Left forelimb (tissue), 1 donor: ENCODE measurements at regions not wholly inside any gene's neighbourhood (a gene's known extent, or its start where the extent isn't known, plus 50 kb on each side); places are given as distances from the start of the nearest gene placed in this dataset.
"Not testable (repeated sequence)": the region's sequence is repeated elsewhere in the genome, so short reads cannot be mapped to it uniquely, and the experiment has no call there.

Experiments
- DNase-seq: peaks from one replicate; pipeline ENCODE4 v3.0.0-alpha.2; 2018; ENCODE audit warnings: low spot score

DNA sequence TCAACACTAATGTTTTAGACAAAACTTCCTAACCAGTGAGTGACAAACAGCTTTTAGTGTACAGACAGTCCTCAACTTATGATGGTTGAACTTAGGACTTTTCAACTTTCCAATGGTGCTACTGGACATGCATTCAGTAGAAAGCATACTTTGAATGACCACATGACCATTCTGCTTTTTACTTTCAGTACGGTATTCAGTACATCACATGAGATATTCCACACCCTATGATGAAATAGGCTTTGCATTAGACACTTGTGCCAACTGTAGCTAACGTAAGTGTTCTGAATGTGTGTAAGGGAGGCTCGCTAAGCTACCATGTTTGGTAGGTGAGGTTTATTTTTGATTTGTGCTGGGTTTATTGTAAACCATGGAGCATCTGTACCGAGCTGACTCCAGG is 113.7 kb downstream of the WNT7A start:
- DNase-seq = no peak

DNA sequence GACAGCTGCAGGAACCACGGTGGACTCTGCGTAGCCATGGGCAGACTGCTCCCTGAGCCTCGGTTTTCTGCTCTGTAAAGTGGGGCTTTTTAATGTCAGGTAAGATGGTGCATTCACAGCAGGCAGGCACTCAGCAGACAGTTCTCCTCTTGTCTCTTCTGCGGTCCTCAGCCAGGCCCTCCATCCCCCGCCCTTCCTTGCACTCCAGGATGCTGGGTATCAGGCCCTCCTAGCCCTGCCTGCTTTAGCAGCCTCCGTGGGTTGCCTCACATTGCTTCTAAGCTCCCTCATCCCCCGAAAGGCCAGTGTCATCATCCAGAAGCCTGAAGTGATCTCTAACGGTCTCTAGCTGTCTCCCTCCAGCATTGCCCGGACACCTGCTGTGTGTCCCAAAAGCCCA is 115.7 kb downstream of the WNT7A start:
- no peak for DNase-seq

DNA sequence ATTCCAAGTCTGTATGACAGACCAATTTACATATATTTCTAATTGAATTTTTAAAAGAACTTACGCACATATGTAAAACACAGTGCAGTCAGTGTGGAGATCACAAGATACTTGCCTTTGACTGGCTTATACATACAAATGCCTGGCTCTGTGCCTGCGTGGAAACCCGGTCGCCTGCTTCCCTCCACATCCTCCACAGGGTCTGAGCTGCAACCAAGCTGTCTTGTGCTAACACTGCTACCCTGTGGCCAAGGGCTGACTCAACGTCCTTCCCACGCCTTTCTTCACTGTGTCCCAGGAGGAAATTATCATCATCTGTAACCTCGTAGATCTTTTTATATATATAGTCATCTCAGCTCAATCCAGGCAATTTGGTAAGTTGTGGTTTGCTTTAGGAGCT is 117.0 kb downstream of the WNT7A start:
- no peak for DNase-seq

DNA sequence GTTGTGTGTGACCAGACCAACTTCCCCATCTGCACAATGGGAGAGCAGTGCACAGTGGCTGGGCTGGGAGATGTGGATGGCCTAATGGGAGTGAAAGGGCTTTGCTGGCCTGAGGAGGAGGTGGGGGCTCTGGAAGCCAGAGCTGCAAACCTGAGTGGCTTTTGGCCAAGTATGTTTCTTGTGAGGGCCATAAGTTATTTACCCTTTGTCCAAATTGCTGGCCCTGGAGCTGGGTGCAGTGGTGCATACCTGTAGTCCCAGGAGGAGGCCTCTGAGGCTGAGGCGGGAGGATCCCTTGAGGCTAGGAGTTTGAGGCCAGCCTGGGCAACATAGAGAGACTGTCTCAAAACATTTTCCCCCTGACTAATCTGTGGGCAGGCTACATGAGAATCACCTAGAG is 129.1 kb downstream of the WNT7A start:
- no peak for DNase-seq

DNA sequence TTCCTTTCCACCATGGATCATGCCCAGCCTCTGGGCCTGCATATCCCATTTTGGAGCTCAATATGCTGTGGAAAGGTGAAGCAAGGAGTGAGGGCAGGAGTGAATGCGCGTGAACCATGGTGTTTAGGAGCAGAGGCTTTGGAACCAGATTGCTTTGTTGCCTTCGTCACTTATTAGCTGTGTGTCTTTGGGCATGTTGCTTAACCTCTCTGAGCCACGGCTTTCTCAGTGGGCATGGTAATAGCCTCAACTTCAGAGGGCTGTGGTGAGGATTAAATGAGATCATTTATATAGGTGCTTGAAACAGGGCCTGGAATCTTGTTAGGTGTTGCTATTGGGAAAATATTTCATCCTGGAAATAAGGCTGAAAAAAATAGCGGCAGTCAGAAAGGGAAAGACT is 129.7 kb downstream of the WNT7A start:
- DNase-seq = no peak

DNA sequence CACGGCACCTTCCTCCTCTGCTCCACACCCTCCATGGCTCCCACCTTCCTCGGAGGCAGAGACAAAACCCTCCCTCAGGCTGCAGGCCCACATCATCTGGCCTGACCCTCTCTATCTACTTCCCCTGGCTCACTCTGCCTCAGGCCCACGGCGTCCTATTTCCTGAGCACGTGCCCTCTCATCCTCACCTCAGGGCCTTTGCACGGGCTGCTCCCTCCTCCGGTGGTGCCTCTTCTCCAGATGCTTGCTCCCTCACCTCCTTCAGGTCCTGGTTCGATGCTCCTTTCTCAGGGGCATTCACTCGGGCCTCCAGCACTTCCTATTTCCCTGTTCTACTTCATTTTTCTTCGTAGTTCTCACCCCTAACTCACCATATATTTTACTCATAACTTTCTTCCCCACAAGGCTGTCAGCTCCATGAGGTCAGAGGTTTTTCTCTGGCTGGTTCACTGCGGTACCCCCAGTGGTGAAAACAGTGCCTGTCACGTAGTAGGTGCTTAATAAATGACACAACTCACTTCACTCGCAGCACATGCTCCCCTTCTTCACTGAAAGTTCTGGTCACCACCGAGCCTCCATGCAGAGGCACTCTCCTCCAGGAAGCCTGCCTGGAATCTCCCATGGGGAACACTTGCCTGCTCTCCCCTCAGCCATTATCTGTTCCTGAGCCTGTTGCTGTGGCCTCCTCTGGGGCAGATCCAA is 130.7 kb downstream of the WNT7A start:
- DNase-seq = no peak

DNA sequence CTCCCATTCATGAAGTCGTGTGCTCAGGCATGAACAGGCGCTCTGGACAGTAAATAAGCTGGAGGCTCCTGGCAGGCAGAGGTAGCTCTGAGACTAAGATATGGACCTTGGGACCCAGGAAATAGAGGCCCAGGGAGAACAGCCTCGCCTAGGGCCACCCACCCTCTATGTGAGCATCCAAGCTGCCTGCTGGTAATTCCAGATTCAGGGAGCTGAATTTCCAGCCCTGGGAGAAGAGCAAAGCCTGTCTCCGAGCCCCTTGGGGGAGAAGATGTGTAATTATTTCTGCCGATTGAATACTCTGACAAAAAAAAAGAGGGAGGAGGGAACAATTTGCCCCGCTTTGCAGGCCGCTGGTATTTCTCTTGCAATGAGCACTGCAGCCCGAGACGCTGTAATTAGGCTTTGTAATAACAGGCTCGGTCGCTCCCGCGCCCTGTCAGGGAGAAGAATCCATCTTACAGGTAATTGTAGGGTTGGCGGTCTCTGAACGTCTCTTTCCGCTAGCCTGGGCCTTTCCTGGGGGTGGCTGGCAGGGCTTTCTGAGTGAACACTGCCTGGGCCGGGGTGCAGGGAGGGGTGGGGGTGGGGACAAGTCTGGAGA is 131.5 kb downstream of the WNT7A start:
- DNase-seq = no peak

DNA sequence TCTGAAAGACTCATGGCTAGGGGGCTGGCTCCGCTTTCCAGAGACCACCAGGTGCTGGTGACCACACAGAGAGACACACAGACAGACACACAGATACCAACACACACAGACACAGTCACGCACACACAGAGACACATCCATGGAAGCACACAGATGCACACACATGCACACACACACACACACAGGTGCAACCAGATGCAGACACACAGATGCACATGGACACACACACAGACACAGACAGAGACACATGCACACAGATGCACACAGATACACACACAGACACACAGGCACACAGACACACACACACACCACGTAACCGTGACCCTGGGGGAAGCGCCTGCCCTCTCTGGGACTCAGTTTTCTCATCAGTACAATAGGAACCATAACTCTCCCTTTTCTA is 132.2 kb downstream of the WNT7A start:
- no peak for DNase-seq

DNA sequence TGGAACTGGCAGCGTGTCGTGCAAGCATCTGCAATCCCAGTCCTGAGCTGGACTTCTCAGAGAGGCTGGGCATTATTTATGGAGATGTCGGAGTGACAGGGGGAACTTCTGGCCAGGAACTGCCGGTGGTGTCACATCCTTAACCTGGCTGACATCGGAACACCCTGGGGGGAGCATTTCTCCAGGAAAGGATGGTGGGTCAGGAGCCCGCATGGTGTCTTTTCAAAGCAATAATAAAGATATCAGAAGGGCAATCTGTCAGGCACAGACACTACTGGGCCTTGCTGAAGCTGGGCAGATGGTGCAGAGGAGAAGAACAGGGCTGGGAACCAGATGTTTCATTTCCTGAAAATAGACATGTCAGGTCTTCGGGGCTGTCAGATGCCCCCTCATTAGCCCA is 133.5 kb downstream of the WNT7A start:
- no peak for DNase-seq

DNA sequence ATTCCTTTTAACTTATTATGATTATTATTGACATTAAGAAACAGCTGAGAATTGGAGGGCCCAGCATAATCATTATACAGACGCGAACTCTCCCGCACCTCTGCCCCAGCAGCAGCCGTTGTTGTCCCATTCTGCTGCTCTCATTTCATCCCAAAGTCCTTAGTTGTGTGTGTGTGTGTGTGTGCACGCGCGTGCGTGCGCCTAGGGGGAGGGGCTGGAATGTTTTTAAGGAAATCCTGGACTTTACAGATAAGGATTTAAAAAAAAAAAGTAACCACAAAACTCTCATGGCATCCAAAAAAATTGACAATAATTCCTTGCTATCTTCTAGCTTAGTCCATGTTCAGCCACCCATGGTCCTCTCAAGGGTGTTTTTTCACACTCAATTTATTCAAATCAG is 134.2 kb downstream of the WNT7A start:
- no peak for DNase-seq

DNA sequence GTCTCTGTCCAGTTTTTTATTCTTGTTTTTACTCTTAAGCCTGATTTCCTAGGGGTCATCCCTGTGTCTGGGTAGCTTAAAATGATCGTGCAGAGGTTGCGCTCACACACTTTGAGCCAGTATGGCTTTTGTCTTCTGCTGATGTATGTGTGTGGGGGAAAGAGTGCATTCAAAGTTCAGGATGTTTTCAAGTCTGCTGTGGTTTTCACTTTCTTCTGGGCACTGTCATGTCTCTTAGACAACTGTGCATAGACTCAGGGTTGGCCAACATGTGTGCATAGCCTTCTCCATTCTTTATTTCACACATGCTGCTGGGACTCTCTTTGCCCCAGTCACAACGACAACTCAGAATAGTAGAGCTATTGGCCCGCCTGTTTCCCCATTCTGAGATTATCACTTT is 139.1 kb downstream of the WNT7A start:
- no peak for DNase-seq

DNA sequence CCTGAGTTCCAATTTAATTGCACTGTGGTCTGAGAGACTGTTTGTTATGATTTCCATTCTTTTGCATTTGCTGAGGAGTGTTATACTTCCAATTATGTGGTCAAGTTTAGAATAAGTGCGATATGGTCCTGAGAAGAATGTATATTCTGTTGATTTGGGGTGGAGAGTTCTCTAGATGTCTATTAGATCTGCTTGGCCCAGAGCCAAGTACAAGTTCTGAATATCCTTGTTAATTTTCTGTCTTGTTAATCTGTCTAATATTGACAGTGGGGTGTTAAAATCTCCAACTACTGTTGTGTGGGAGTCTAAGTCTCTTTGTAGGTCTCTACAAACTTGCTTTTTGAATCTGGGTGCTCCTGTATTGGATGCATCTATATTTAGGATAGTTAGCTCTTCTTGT is 146.1 kb downstream of the WNT7A start:
- not testable (repeated sequence) for DNase-seq

DNA sequence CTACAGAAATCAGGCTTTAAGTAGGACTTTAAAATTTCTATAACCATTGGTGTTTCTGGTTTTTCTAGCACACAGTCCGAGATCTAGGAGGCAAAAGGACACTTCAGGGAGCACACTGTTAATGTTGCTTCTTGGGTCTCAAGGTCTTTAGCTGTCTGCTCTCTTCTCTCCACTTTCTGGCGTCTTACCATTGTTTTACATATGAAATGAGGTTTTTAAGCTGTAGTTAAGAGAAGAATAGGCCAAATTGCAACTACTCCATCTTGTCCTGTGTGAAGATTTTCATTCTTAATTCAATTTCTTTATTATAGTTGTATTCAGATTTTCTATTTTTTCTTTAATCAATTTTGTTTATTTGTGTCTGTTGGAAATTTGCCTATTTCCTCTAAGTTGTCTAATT is 151.4 kb downstream of the WNT7A start:
- DNase-seq = no peak

DNA sequence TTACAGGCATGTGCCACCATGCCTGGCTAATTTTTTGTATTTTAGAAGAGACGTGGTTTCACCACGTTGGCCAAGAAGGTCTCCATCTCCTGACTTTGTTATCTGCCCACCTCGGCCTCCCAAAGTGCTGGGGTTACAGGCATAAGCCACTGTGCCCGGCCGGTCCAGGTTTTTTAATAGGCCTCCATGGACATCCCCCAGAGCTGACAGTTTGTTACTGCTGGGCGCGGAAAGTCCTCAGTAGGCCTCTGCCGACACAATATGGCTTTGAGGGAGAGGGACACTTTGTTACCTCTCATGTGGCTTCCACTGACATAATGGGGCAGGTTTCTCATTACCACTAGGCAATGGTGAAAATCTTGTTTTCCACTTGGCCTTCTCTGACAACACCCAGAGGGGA is 152.0 kb downstream of the WNT7A start:
- DNase-seq = no peak

DNA sequence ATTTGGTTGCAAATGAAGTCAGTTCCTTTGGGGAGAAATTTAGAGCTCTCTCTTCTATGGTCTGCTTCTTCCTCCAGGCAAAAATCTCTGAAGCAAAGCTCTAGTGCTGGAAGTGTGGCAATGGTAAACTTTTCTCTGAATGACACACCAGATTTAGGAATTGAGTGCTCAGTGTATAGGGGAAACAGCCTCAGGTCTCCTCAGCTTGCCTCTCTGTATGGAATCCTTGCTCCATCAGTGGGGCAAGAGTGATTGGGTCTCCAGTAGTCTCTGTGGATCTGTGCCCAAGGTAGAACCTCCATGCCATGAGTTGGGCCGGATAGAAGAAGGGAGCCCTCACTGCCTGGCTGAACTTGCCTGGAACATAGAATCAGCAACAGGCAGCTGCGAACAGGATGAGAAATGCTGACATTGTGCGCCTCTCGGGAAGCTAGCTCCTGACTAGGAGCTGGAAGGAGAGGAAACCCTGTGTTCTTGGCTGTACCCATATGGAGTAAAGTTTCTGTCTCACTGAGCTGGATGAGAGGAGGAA is 156.1 kb downstream of the WNT7A start:
- DNase-seq = no peak

DNA sequence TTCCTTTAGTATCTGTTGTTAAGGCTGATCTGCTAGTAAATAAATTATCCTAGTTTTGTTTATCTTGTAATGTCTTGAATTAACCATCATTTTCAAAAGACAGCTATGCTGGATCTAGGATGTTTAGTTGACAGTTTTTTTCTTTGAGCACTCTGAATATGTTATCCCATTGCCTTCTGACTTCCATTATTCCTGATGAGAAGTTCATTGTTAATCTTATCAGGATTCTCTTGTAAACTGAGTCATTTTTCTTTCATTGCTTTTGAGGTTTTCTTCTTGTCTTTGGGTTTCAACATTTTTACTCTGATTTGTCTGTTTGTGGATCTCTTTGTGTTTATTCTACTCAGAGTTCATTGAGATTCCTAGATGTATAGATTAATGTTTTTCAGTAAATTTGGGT is 157.7 kb downstream of the WNT7A start:
- DNase-seq = no peak

DNA sequence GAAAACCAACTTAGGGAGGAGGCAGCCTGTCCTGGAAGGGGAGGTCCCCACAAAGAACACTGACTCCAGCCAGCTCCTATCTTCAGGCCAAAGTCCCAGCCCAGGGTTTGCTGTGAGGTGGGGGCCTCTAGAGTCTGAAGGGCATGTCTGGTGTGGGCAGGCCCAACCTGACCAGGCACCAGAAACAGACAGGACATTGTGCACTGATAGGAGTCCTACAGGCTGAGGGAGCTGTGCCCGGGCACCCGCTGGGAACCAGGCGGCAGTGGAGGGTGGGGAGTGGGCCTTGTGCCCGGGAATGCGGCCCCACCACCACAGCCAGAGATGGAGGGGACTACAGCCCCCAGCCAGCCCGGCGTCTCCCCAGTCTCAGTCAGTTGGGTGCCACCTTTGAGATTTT is 161.4 kb downstream of the WNT7A start:
- DNase-seq = peak; percentile 45

DNA sequence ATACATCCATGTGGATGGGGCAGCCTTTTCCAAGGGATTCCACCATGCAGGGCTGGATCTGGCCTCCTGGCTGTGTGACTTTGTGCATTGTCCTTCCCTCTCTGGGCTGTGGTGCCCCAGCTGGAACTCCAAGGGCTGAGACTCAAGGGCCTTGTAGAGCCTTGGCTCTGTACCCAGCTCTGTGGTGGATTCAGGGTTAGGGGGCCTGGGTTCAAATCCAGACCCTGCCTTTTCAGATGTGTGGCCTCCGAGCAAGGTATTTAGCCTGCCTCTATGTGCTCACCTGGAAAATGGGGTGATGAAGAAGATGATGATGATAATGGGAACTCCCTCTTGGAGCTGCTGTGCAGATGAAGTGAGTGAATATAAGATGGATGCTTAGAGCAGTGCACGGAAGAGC is 161.9 kb downstream of the WNT7A start:
- no peak for DNase-seq

DNA sequence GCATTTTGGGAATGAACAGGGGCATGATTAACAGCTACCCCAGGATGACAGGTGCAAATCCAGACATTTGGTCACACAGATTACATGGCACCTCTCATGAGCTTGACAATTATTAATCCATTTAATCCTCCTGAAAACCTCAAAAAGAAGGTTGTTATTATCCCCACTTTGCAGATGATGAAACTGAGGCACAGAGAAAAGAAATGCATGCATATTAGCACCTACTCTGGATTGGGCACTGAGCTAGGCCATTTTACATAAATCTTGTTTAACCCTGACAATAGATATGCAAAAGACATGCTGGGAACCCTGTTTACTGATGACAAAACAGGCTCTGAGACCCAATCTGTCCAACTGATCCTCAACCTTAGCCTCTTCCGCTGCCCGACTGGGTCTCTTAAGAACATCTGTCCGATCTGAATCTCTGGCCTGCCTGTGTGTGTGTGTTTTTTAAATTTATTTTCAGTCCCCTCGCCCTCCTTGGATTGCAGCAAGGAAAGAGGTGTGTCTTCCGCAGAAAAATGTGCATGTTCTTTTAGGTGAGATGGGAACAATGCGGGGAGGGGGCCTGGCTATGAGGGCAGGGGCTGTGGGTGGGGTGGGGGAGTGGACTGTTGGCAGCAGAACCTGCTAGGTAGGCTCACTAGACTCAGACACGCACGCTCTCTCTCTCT is 162.5 kb downstream of the WNT7A start:
- peak; percentile 25 for DNase-seq

DNA sequence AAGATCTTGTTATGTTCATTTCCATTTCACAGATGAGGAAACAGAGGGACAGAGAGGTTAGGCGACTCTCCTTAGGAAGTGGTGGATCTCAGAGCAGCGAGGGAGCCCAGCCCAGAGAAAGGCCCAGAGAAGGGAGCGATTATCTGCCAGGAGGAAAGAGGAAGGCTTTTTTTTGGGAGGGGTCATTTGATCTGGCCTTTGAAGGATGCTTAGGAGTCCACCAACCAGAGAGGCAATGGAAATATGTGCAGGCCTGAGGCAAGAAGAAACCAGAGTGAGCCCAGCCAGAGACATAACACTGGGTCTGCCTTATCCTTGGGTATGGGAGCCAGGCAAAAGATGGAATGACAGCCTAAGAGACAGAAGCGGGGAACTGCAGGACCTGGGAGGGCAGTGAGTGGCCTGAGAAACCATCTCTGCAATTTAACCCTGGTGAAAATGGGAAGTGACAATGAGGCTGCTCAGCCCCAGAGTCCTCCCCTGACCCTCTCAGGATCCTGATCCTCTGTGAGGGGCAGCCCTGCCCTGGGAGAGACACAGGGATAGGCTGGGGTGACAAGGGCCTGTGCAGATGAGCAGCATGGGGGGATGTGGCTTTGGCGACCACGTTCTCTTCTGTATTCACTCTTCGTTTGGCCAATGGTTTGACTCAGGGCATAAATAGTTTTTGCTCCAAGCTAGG is 163.2 kb downstream of the WNT7A start:
- DNase-seq = no peak

DNA sequence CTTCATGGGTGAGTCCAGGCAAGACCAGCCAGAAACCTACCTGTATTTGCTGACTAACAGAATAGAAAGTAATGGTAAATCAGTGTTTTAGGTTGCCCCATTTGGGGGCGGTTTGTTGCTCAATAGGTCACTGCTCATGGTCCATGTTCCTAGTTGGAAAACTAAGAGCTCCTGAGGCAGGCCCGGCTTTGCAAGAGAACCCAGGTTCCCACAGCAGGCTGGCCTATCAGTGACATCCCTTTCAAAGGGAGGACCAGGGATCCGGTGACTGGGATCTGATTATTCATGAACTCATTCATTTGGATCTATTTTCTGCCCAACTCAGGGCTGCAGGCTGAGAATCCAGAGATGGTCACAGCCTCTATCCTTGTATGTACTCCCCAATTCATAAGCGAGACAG is 163.9 kb downstream of the WNT7A start:
- DNase-seq = peak; percentile 23

DNA sequence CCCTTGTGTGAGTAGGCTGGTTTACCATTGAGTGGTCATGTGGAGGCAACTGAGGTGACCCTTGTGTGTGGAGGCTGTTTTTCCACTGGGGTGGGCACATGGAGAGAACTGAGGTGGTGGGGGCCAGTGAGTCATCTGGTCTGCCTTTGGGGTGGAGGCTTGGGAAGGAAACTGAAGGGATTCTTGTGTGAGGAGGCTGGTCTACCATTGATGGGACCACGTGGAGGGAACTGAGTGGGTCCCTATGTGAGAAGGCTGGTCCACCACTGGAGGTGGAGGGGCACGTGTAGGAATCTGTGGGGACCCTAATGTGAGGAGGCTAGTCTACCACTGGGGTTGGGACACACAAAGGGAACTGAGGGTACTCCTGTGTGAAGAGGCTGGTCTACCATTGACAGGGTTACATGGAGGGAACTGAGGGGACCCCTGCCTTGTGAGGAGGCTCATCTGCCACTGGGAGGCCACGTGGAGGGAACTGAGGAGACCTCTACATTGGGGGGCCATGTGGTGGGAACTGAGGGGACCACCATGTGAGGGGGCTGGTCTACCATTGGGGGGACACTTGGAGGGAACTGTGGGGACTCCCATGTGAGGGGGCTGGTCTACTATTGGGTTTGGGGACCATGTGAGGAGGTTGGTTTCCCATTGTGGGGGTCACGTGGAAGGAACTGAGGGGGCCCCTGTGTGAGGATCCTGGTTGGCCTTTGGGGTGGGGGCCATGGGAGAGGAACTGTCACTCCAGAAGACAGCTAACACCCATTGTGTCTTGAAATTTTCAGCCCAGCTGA is 164.5 kb downstream of the WNT7A start:
- DNase-seq = no peak
